ENCODE measurements at regions not wholly inside any gene's neighbourhood (a gene's known extent, or its start where the extent isn't known, plus 50 kb on each side); places are given as distances from the start of the nearest gene placed in this dataset.
"Not testable (repeated sequence)": the region's sequence is repeated elsewhere in the genome, so short reads cannot be mapped to it uniquely, and the experiment has no call there.

GRCh38 chr2:83112858-83113257 is 1346.2 kb downstream of the SUCLG1 start:
- no peak for DNase-seq (ENCODE audit: low spot score in 2 of 2)

GRCh38 chr2:83109284-83109683 is 1349.8 kb downstream of the SUCLG1 start:
- no peak for DNase-seq (ENCODE audit: low spot score in 2 of 2)
- FAIRE-seq: no peak

More at GRCh38 chr2:83112858-83113257, 1346.2 kb downstream of the SUCLG1 start:
- no peak for FAIRE-seq

GRCh38 chr2:83106853-83107252 is 1352.2 kb downstream of the SUCLG1 start:
- DNase-seq (ENCODE audit: low spot score in 2 of 2): no peak
- FAIRE-seq: no peak

GRCh38 chr2:83104202-83104601 is 1354.9 kb downstream of the SUCLG1 start:
- DNase-seq (ENCODE audit: low spot score in 2 of 2): no peak
- no peak for FAIRE-seq

GRCh38 chr2:83103613-83104012 is 1355.5 kb downstream of the SUCLG1 start:
- no peak for DNase-seq (ENCODE audit: low spot score in 2 of 2)
- no peak for FAIRE-seq

GRCh38 chr2:83089051-83089450 is 1370.0 kb downstream of the SUCLG1 start:
- not testable (repeated sequence) for FAIRE-seq; DNase-seq (ENCODE audit: low spot score in 2 of 2)

- DNase-seq (ENCODE audit: low spot score in 2 of 2) (no peak), FAIRE-seq (no peak)
These were observed 1373.2 kb downstream of the SUCLG1 start for GRCh38 chr2:83085869-83086268.

GRCh38 chr2:83081826-83082690 is 1377.0 kb downstream of the SUCLG1 start:
- FAIRE-seq: no peak
- DNase-seq (ENCODE audit: low spot score in 2 of 2): no peak

- no peak for FAIRE-seq
- no peak for DNase-seq (ENCODE audit: low spot score in 2 of 2)
These were observed 1380.1 kb downstream of the SUCLG1 start for GRCh38 chr2:83079007-83079406.

GRCh38 chr2:83072767-83073166 is 1386.3 kb downstream of the SUCLG1 start:
- FAIRE-seq (no peak), DNase-seq (ENCODE audit: low spot score in 2 of 2) (no peak)

GRCh38 chr2:83071914-83072313 is 1387.2 kb downstream of the SUCLG1 start:
- DNase-seq (ENCODE audit: low spot score in 2 of 2): no peak
- FAIRE-seq: no peak

- FAIRE-seq (no peak), DNase-seq (ENCODE audit: low spot score in 2 of 2) (no peak)
These were observed 1387.7 kb downstream of the SUCLG1 start for GRCh38 chr2:83071352-83071751.

- DNase-seq (ENCODE audit: low spot score in 2 of 2): no peak
- FAIRE-seq: no peak
These were observed 1389.4 kb downstream of the SUCLG1 start for GRCh38 chr2:83069724-83070123.

- no peak for FAIRE-seq
- DNase-seq (ENCODE audit: low spot score in 2 of 2): no peak
These were observed 1390.4 kb downstream of the SUCLG1 start for GRCh38 chr2:83068714-83069113.

GRCh38 chr2:83067947-83068346 is 1391.1 kb downstream of the SUCLG1 start:
- FAIRE-seq: no peak
- no peak for DNase-seq (ENCODE audit: low spot score in 2 of 2)

GRCh38 chr2:83063933-83064332 is 1395.1 kb downstream of the SUCLG1 start:
- FAIRE-seq (no peak), DNase-seq (ENCODE audit: low spot score in 2 of 2) (no peak)

- DNase-seq (ENCODE audit: low spot score in 2 of 2) (no peak), FAIRE-seq (no peak)
These were observed 1395.6 kb downstream of the SUCLG1 start for GRCh38 chr2:83063511-83063910.

GRCh38 chr2:83058683-83059082 is 1400.4 kb downstream of the SUCLG1 start:
- FAIRE-seq (no peak), DNase-seq (ENCODE audit: low spot score in 2 of 2) (no peak)

GRCh38 chr2:83055376-83056010 is 1403.6 kb downstream of the SUCLG1 start:
- FAIRE-seq: no peak

GRCh38 chr2:83054751-83055150 is 1404.3 kb downstream of the SUCLG1 start:
- FAIRE-seq (no peak), DNase-seq (ENCODE audit: low spot score in 2 of 2) (no peak)

More at GRCh38 chr2:83055376-83056010, 1403.6 kb downstream of the SUCLG1 start:
- DNase-seq (ENCODE audit: low spot score in 2 of 2): no peak

GRCh38 chr2:83051538-83052170 is 1407.4 kb downstream of the SUCLG1 start:
- FAIRE-seq (no peak), DNase-seq (ENCODE audit: low spot score in 2 of 2) (no peak)

Measured in frontal cortex (tissue), 3 donors.